OCI-LY7 (cell line): ENCODE measurements at regions not wholly inside any gene's neighbourhood (a gene's known extent, or its start where the extent isn't known, plus 50 kb on each side); places are given as distances from the start of the nearest gene placed in this dataset.

ENCODE experiments used
- CTCF ChIP-seq: fragments of 200-600 bp; sonication (generic); conservative IDR thresholded peaks from 2 replicates; pipeline ENCODE4 v1.5.1; 2014; ENCODE audit warnings: mild to moderate bottlenecking, antibody characterized with exemption, low read length, moderate library complexity, mixed read lengths
- EZH2phosphoT487 ChIP-seq: fragments of 200-600 bp; sonication (generic); IDR thresholded peaks from 2 replicates; pipeline ENCODE4 v1.6.1; 2018; ENCODE audit warnings: low read depth, borderline replicate concordance, mild to moderate bottlenecking, mixed run types, antibody characterized with exemption, low read length, moderate library complexity, mixed read lengths

DNA sequence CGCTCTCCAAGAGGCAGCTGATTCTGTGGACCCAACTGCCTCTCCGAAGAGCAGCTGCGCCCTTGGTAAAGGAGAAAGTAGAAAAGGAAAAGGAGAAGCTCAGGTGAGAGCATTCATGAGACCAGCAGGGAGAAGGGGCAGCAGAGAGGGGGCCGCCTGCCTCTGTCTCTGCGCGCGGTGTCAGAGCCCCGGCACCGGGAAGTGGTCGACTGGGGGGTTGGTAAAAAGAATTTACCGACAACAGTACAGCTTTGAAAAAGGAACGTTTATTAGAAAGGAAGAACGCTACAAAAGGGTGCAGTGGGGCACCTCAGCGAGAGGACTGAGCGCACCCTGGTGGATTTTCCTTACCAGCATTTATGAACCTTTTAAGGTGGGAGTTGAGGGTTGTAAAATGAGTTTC lies 61.9 kb downstream of the GPR6 start:
- TF ChIP-seq EZH2phosphoT487 = no peak
- TF ChIP-seq CTCF = peak; percentile 69
